Activated naive CD8-positive, alpha-beta T cell treated with anti-CD3 and anti-CD28 coated beads, Interleukin-2, amount 50 U/mL, for 24 hours (primary cell): ENCODE measurements at regions not wholly inside any gene's neighbourhood (a gene's known extent, or its start where the extent isn't known, plus 50 kb on each side); places are given as distances from the start of the nearest gene placed in this dataset.
A peak's percentile ranks its signal among the peaks of the same experiment; 100 is the strongest.
"Not testable (repeated sequence)": the region's sequence is repeated elsewhere in the genome, so short reads cannot be mapped to it uniquely, and the experiment has no call there.

ENCODE experiments used
- ATAC-seq: fragments of 150-1000 bp; cut with Tn5 transposase; one replicate; pipeline ENCODE4 v1.10.0; 2021
- DNase-seq: peaks from one replicate; pipeline ENCODE4 v3.0.0; 2021
- H3K27ac Mint-ChIP-seq: one replicate; pipeline ENCODE4 v1.8.0; 2021; ENCODE audit warnings: mild to moderate bottlenecking, mixed read lengths
- H3K27me3 Mint-ChIP-seq: one replicate; pipeline ENCODE4 v1.8.0; 2021; ENCODE audit warnings: mixed read lengths
- H3K36me3 Mint-ChIP-seq: one replicate; pipeline ENCODE4 v1.8.0; 2021; ENCODE audit warnings: low read depth, mixed read lengths
- H3K4me1 Mint-ChIP-seq: one replicate; pipeline ENCODE4 v1.8.0; 2021; ENCODE audit warnings: mixed read lengths
- H3K4me3 Mint-ChIP-seq: one replicate; pipeline ENCODE4 v1.8.0; 2021; ENCODE audit warnings: mild to moderate bottlenecking, moderate library complexity, mixed read lengths
- H3K9me3 Mint-ChIP-seq: one replicate; pipeline ENCODE4 v1.8.0; 2021; ENCODE audit warnings: mixed read lengths

DNA sequence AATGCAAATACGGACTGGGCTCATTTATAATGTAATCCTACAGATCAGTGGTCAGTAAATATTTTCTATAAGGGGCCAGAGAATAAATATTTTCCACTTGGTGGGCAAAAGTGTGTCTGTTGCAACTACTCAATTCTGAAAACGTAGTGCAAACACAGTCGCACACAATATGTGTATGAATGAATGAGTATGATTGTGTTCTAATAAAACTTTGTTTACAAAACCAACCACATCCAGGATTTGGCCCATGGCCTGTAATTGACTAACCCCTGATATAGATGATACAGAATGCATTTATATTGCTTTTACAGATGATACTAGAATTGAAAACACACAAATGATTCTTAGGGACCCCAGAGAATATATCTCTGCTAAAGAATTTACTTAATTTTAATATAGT, 197.6 kb downstream of the ASB9 start:
- no peak overlapping the region for H3K27ac Mint-ChIP-seq
- ATAC-seq (no peak), DNase-seq (no peak)
- no peak overlapping the region for H3K4me3 Mint-ChIP-seq
- H3K27me3 Mint-ChIP-seq, result peaks cover 2% of the 10 kb centered on the region
- no peaks in the 10 kb centered on the region for H3K4me1 Mint-ChIP-seq
- no peaks in the 10 kb centered on the region for H3K36me3 Mint-ChIP-seq
- H3K9me3 Mint-ChIP-seq, result no peaks in the 10 kb centered on the region

DNA sequence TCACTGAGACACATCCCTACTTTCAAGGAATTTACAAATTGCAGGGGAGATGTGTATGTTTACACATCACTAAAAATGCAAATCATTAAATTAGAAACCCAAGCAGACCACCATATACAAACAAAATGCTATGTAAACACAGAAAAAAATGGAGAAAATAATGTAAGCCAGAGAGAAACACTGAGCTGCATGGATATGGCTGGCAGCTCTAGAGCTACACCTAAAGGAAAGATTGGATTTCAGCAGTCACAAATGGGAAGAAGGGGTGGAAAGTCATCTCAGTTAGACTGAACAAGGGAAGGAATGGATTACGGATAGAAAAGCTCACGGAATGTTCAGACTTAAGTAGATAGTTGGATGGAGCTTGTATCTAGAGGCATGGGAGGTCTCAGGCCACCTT, 186.3 kb downstream of the MOSPD2 start:
- no peaks in the 10 kb centered on the region for H3K4me1 Mint-ChIP-seq

DNA sequence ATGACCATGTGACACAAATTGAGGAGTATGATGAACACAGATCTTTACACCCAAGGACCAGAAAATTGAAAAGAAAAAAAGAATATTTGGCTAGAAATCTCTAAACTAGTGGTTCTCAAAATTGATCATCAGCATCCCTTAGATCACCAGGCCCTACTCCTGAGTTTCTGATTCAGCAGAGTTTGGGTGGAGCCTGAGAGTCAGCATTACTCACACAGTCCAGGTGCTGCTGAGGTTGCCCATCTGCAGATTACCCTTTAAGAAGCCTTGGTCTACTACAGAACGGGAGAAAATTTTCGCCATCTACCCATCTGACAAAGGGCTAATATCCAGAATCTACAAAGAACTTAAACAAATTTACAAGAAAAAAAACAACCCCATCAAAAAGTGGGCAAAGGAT, 182.8 kb downstream of the MOSPD2 start:
- Mint-ChIP-seq H3K4me1 (no peaks in the 10 kb centered on the region), H3K4me3 (no peak overlapping the region), H3K27ac (no peak overlapping the region), H3K9me3 (no peaks in the 10 kb centered on the region), H3K36me3 (no peaks in the 10 kb centered on the region), H3K27me3 (no peaks in the 10 kb centered on the region)
- ATAC-seq, result no peak
- DNase-seq, result no peak

More for the DNA sequence above, 186.3 kb downstream of the MOSPD2 start:
- Mint-ChIP-seq H3K9me3 (no peaks in the 10 kb centered on the region), H3K4me3 (no peak overlapping the region), H3K27me3 (peaks cover 1% of the 10 kb centered on the region), H3K27ac (no peak overlapping the region), H3K36me3 (no peaks in the 10 kb centered on the region)
- DNase-seq, result no peak
- no peak for ATAC-seq

DNA sequence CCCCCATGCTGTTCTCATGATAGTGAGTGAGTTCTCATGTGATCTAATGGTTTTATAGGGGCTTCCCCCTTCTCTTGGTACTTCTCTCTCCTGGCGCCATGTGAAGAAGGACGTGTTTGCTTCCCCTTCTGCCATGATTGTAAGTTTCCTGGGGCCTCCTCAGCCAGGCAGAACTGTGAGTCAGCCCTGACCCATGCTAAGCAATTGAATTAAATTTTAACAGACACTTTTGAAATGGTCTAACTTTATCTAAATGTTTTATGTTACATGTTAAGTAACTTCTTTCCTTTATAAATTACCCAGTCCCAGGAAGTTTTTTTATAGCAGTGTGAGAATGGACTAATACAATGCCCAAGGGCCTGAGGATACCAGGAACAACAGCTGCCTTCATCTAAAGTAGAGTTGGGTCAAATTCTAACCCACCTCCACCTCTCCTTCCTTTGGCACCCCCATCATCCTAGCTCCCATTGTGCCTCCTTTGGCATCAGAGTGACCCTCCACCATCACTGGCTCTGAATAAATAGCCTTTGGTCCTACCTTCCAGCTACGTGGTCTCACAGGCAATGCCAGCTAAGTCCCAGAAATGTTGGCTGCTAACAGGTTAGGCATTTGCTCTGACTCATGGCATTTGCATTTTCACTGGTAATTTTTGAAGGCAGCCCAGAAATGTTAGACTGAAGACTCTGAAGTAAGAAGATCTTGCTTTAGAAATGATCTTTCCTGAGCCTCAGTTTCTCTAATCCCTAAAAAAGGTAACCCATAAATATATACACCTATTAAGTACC, 182.1 kb downstream of the MOSPD2 start:
- Mint-ChIP-seq H3K4me1 (no peaks in the 10 kb centered on the region), H3K9me3 (no peaks in the 10 kb centered on the region), H3K27me3 (no peaks in the 10 kb centered on the region), H3K27ac (no peak overlapping the region), H3K36me3 (no peaks in the 10 kb centered on the region), H3K4me3 (no peak overlapping the region)
- DNase-seq, result no peak
- ATAC-seq, result no peak

DNA sequence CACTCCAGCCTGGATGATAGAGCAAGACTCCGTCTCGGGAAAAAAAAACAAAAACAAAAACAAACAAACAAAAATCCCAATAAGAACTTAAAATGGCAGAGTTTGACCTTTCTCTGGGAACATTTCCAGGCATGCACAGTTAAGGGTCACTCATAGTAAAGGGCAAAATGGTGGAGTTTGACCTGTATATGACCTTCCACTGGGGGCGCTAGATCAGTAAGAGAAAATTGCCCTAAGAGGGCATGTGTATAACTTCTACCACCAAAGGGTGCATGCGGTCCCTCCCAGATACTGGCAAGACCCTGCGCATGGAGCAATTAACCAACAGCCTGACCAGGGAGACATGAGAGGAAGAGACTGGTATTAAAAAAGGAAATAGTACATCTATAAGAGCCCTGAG, 177.2 kb downstream of the MOSPD2 start:
- Mint-ChIP-seq H3K27me3 (no peaks in the 10 kb centered on the region), H3K9me3 (no peaks in the 10 kb centered on the region), H3K27ac (no peak overlapping the region), H3K36me3 (no peaks in the 10 kb centered on the region), H3K4me3 (no peak overlapping the region), H3K4me1 (no peaks in the 10 kb centered on the region)
- DNase-seq (no peak), ATAC-seq (no peak)

DNA sequence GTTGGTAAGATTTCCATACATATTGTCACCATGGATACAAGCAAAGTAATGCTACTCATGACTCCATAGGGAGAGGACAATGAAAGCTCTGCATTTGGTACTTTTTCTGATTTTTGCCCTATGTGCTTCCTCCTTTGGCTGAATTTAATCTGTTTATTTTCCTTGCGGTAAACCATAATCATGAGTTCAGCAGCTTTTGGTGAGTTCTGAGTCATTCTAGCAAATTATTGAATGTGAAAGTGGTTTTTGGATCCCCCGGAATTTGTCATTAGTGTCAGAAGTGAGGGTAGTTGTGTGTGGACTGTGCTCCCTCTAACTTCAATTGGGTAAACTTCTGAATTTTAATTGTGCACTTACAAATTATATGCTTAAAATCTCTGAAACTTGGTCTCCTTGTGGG, 170.3 kb downstream of the MOSPD2 start:
- Mint-ChIP-seq H3K27ac (no peak overlapping the region), H3K9me3 (no peaks in the 10 kb centered on the region), H3K36me3 (no peaks in the 10 kb centered on the region), H3K27me3 (no peaks in the 10 kb centered on the region), H3K4me3 (no peak overlapping the region), H3K4me1 (peaks cover 9% of the 10 kb centered on the region)
- ATAC-seq (peak; percentile 46), DNase-seq (no peak)

DNA sequence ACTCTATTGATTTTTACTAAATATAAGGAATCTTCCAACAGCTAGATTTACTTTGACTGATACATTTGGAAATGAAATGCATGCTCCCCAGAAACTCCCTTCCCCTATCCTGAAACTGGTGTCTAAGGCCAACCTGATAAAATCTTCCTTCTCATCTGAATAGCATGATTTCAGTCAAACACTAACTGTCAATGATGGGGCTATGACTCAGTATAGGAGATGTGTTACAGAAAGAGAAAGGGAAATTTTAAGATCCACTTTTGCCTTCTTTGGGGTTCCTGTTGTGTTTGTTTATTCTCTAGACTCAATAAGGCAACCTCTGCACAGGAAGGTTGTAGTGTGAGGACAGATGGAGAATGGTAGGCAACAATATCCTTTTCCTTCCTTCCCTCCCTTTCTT, 160.7 kb downstream of the MOSPD2 start:
- DNase-seq (no peak), ATAC-seq (peak; percentile 49)
- Mint-ChIP-seq H3K4me1 (peaks cover 9% of the 10 kb centered on the region), H3K27ac (no peak overlapping the region), H3K9me3 (peaks cover 3% of the 10 kb centered on the region), H3K36me3 (no peaks in the 10 kb centered on the region), H3K27me3 (no peaks in the 10 kb centered on the region), H3K4me3 (no peak overlapping the region)

DNA sequence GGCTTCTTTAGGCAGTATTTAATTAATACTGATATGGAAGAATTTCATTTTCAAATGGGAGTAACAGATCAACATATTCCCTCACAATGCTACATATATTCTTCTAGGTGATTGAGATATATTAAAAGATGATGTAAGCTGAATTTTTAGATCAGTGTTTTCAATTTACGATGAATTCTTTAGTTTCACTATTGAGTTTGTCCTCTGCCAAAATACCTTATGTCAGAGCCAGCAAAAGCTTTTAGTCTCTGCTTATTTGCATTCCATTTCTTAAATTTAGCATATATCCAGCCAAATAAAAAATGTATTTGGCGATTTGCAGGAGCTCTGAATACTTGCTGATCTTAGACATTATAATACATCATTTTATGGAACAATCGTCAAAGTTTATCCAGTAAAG, 144.3 kb downstream of the MOSPD2 start:
- no peaks in the 10 kb centered on the region for H3K4me1 Mint-ChIP-seq
- ATAC-seq, result no peak
- H3K36me3 Mint-ChIP-seq, result no peaks in the 10 kb centered on the region
- no peaks in the 10 kb centered on the region for H3K27me3 Mint-ChIP-seq
- no peaks in the 10 kb centered on the region for H3K9me3 Mint-ChIP-seq
- H3K27ac Mint-ChIP-seq, result no peak overlapping the region
- no peak overlapping the region for H3K4me3 Mint-ChIP-seq
- DNase-seq, result no peak

DNA sequence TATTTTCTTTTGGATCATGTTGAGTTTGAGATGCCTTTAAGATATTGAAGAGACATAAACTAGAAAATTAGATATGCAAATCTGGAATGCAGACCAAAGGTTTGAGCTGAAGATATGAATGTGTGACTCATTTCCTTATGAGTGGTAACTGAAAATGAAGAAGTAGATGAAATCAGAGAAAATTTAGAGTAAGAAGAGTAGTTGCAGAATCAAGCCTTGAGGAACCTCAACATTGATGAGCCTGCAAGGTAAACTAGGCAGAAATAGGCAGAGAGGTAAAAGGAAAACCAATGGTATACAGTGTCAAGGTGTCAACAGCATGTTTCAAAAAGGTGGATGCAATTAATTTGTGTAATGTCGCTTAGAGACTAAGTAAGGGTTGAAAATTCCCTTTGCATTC, 142.8 kb downstream of the MOSPD2 start:
- ATAC-seq (no peak), DNase-seq (no peak)

DNA sequence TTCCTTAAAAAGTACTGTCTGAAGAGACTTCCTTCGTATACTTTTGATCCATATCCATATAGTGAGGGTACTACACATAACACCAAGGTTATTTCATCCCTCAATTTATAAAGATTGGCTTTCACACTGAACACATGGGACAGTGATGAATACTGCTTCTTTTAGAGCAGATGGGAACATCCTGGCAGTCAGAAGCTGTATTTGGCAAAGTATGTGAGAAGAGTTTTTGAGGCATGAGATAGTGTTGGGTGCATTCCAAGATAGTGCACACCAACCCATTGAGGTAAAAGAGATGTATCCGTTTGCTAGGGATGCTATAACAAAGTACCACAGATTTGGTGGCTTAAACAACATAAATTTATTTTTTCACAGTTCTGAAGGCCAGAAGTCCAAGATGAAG, 141.1 kb downstream of the MOSPD2 start:
- Mint-ChIP-seq H3K4me1 (no peaks in the 10 kb centered on the region), H3K4me3 (no peak overlapping the region), H3K9me3 (no peaks in the 10 kb centered on the region), H3K27me3 (no peaks in the 10 kb centered on the region), H3K27ac (no peak overlapping the region), H3K36me3 (no peaks in the 10 kb centered on the region)
- ATAC-seq (no peak), DNase-seq (no peak)

More for the DNA sequence above, 142.8 kb downstream of the MOSPD2 start:
- H3K27me3 Mint-ChIP-seq, result no peaks in the 10 kb centered on the region
- H3K27ac Mint-ChIP-seq, result no peak overlapping the region
- H3K36me3 Mint-ChIP-seq, result no peaks in the 10 kb centered on the region
- no peak overlapping the region for H3K4me3 Mint-ChIP-seq
- no peaks in the 10 kb centered on the region for H3K9me3 Mint-ChIP-seq
- no peaks in the 10 kb centered on the region for H3K4me1 Mint-ChIP-seq

DNA sequence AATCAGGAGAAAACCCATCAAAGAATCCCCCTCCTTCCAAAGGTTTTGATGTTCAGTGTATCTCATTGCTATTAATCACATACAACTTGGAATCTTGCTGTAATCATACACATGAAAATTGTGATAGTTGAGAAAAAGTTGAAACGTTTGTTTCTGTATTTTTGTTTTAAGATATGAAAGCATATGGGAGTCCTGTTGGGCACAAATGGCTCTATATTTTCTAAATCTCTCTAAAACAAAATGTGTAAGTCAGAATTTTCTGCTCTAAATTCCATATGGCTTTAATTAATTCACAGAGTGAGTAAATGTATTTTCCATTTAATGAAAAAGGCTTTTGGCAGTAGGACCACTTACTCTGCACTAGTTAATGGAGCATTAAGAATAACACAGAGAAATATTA, 140.2 kb downstream of the MOSPD2 start:
- H3K36me3 Mint-ChIP-seq, result no peaks in the 10 kb centered on the region
- H3K4me1 Mint-ChIP-seq, result no peaks in the 10 kb centered on the region
- H3K9me3 Mint-ChIP-seq, result no peaks in the 10 kb centered on the region
- no peak overlapping the region for H3K4me3 Mint-ChIP-seq
- H3K27me3 Mint-ChIP-seq, result no peaks in the 10 kb centered on the region
- DNase-seq (no peak), ATAC-seq (no peak)
- no peak overlapping the region for H3K27ac Mint-ChIP-seq

DNA sequence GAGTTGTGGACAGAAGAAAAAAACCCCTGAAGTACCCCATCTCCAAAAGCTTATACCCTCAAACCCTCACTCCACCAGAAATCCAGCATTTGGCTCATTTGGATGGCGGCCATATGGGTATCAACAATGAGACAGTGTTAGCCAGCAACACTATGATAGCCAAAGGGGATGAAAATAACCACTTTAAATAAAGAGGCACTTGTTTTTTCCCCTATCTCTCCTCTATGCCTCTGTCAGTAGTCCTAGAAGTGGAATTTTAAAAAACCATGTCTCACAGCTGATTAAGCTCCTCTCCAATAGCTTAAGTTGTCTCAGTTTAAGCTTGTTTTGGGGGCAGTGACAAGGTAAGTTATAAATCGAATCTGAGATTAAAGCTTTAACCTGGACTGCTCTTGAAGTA, 124.0 kb downstream of the MOSPD2 start:
- Mint-ChIP-seq H3K36me3 (no peaks in the 10 kb centered on the region), H3K27me3 (peaks cover 3% of the 10 kb centered on the region), H3K4me1 (no peaks in the 10 kb centered on the region), H3K27ac (no peak overlapping the region), H3K4me3 (no peak overlapping the region), H3K9me3 (no peaks in the 10 kb centered on the region)
- no peak for ATAC-seq
- no peak for DNase-seq

DNA sequence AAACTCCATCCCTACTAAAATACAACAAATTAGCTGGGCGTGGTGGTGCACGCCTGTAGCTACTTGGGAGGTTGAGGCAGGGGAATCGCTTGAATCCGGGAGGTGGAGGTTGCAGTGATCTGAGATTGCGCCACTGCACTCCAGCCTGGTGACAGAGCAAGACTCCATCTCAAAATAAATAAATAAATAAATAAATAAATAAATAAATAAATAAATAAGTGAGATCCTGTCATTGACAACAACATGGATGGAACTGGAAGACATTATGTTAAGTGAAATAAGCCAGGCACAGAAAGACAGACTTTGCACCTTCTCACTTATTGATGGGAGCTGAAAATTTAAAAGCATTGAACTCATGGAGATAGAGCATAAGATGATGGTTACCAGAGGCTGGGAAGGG, 111.2 kb downstream of the MOSPD2 start:
- H3K36me3 Mint-ChIP-seq, ATAC-seq, H3K27me3 Mint-ChIP-seq, DNase-seq, H3K27ac Mint-ChIP-seq, H3K9me3 Mint-ChIP-seq, H3K4me3 Mint-ChIP-seq, H3K4me1 Mint-ChIP-seq: not testable (repeated sequence)
